Endothelial cell of umbilical vein (primary cell): ENCODE measurements at regions not wholly inside any gene's neighbourhood (a gene's known extent, or its start where the extent isn't known, plus 50 kb on each side); places are given as distances from the start of the nearest gene placed in this dataset.

Experiments used
- BruUV-seq: library from RNA; stranded (reverse); fragments of 400-500 nt; replicated peaks from 2 replicates; lab custom pipeline; 2021; lab: Mats Ljungman, UMichigan
- CTCF ChIA-PET: fragments of 300-600, 350-600 bp; sonication (Branson Sonifier 250); formaldehyde crosslinking; loops from one replicate; lab custom pipeline; 2021; ENCODE audit warnings: antibody characterized with exemption, inconsistent platforms; lab: Charles Lee
- POLR2A ChIA-PET: fragments of 300-600, 350-600 bp; sonication (Branson Sonifier 250); formaldehyde crosslinking; loops from one replicate; lab custom pipeline; 2021; ENCODE audit warnings: antibody characterized with exemption, inconsistent platforms; lab: Charles Lee
- DNase-seq: peaks from one replicate; pipeline ENCODE4 v3.0.0-alpha.2; 2011; ENCODE audit warnings: low read depth, low spot score
- FAIRE-seq: peaks from 2 replicates; lab custom pipeline; 2011; peaks lifted over from hg19 to GRCh38; lab: Jason Lieb, UNC
- H2AFZ ChIP-seq: 2 replicates; pipeline ENCODE4 v1.6.0; 2012; ENCODE audit warnings: low read depth, low read length, control low read depth, inconsistent platforms
- H3K27ac ChIP-seq: 2 replicates; pipeline ENCODE4 v1.5.1; 2011; ENCODE audit warnings: low read depth, mild to moderate bottlenecking, control low read depth, low read length, moderate library complexity; ENCODE audit not compliant: insufficient read depth
- H3K27me3 ChIP-seq, 2 experiments: 2 replicates each; pipeline versions ENCODE4 v1.6.0 to v1.6.1; 2011; ENCODE audit warnings: low read length in 2 of 2, mixed read lengths in 1 of 2; ENCODE audit not compliant: control insufficient read depth in 2 of 2, insufficient read depth in 2 of 2
- H3K36me3 ChIP-seq, 2 experiments: 2 replicates in 1 of 2; 3 replicates in 1 of 2; pipeline ENCODE4 v1.5.1; 2011; ENCODE audit warnings: low read length in 2 of 2, mild to moderate bottlenecking in 1 of 2, moderate library complexity in 1 of 2; ENCODE audit not compliant: control insufficient read depth in 2 of 2, insufficient read depth in 2 of 2; ENCODE audit errors: extremely low read depth in 1 of 2
- H3K4me1 ChIP-seq: 3 replicates; pipeline ENCODE4 v1.5.1; 2011; ENCODE audit warnings: mild to moderate bottlenecking, low read length; ENCODE audit not compliant: control insufficient read depth, insufficient read depth; ENCODE audit errors: extremely low read depth
- H3K4me2 ChIP-seq: 2 replicates; pipeline ENCODE4 v1.6.1; 2011; ENCODE audit warnings: low read length, control low read depth, mixed read lengths; ENCODE audit not compliant: insufficient read depth
- H3K4me3 ChIP-seq, 3 experiments: fragments of 200-600 bp in 1 of 3; sonication (generic), shearing (Covaris generic) in 1 of 3; replicated peaks in 1 of 3; 2 replicates each; pipeline ENCODE4 v1.5.1; 2011 to 2016; ENCODE audit warnings: control low read depth in 3 of 3, low read length in 3 of 3, mild to moderate bottlenecking in 2 of 3, inconsistent platforms in 1 of 3, low read depth in 1 of 3, moderate library complexity in 1 of 3; ENCODE audit not compliant: insufficient read depth in 1 of 3
- H3K79me2 ChIP-seq: 2 replicates; pipeline ENCODE4 v1.6.0; 2012; ENCODE audit warnings: low read length, inconsistent platforms; ENCODE audit not compliant: control insufficient read depth, insufficient read depth
- H3K9ac ChIP-seq: replicated peaks from 2 replicates; pipeline ENCODE3; 2011; ENCODE audit warnings: low read length, control low read depth; ENCODE audit not compliant: insufficient read depth; ENCODE audit errors: extremely low read depth
- H3K9me1 ChIP-seq: replicated peaks from 3 replicates; pipeline ENCODE4 v1.6.0; 2011; ENCODE audit warnings: mild to moderate bottlenecking, low read length; ENCODE audit not compliant: control insufficient read depth, insufficient read depth; ENCODE audit errors: extremely low read depth
- H3K9me3 ChIP-seq: replicated peaks from 2 replicates; pipeline ENCODE4 v1.5.1; 2012; ENCODE audit warnings: low read length, inconsistent platforms; ENCODE audit not compliant: control insufficient read depth, insufficient read depth
- H4K20me1 ChIP-seq: replicated peaks from 2 replicates; pipeline ENCODE3; 2011; ENCODE audit warnings: mild to moderate bottlenecking, low read length; ENCODE audit not compliant: control insufficient read depth, insufficient read depth; ENCODE audit errors: extremely low read depth
- EZH2 ChIP-seq: IDR thresholded peaks from 2 replicates; pipeline ENCODE4 v1.6.1; 2012; ENCODE audit warnings: borderline replicate concordance, low read depth, mild to moderate bottlenecking, moderate library complexity, low read length, inconsistent platforms; ENCODE audit not compliant: severe bottlenecking
- FOS ChIP-seq: IDR thresholded peaks from 2 replicates; pipeline ENCODE4 v1.6.1; 2011; ENCODE audit warnings: mild to moderate bottlenecking, low read length, moderate library complexity, borderline replicate concordance; ENCODE audit not compliant: insufficient read depth
- GATA2 ChIP-seq: IDR thresholded peaks from 2 replicates; pipeline ENCODE4 v1.7.0; 2011; ENCODE audit warnings: low read depth, mild to moderate bottlenecking, moderate library complexity, mixed read lengths, low read length; ENCODE audit not compliant: insufficient read length, insufficient read depth
- JUN ChIP-seq: IDR thresholded peaks from 2 replicates; pipeline ENCODE4 v1.6.1; 2011; ENCODE audit warnings: borderline replicate concordance, low read depth; ENCODE audit not compliant: insufficient read length, insufficient read depth
- MAX ChIP-seq: IDR thresholded peaks from 2 replicates; pipeline ENCODE4 v1.6.1; 2011; ENCODE audit not compliant: insufficient read depth, insufficient read length
- MYC ChIP-seq: IDR thresholded peaks from one replicate; pipeline ENCODE4 v1.6.1; 2011; ENCODE audit warnings: mild to moderate bottlenecking, low read depth, low read length
- POLR2A ChIP-seq: IDR thresholded peaks from 2 replicates; pipeline ENCODE4 v1.6.1; 2012; ENCODE audit warnings: low read depth, mild to moderate bottlenecking, control low read depth, low read length
- POLR2AphosphoS5 ChIP-seq: IDR thresholded peaks from 2 replicates; pipeline ENCODE4 v1.6.1; 2012; ENCODE audit warnings: low read depth, mild to moderate bottlenecking, control low read depth, low read length, moderate library complexity; ENCODE audit not compliant: insufficient read depth
- dilution Hi-C: fragments of 300-500 bp; cut with MboI; formaldehyde crosslinking; loops from one replicate; pipeline ENCODE4 v1.15.0; 2019; ENCODE audit warnings: low sequenced_read_pairs; ENCODE audit not compliant: extremely low pct_ligation_motif_present
- intact Hi-C: fragments of 100-400 bp; cut with micrococcal nuclease; formaldehyde crosslinking; loops from one replicate; pipeline ENCODE4 v1.10.0; 2022
- TF ChIP-seq, protein P1 (sequence below), 2 donors: IDR thresholded peaks; 1 replicate in 1 of 2; 2 replicates in 1 of 2; pipeline ENCODE4 v1.5.1; 2011; ENCODE audit warnings: low read length in 2 of 2, mild to moderate bottlenecking in 2 of 2, moderate library complexity in 2 of 2, control low read depth in 1 of 2, inconsistent platforms in 1 of 2, low read depth in 1 of 2; ENCODE audit not compliant: insufficient read depth in 1 of 2; ENCODE audit errors: extremely low read depth in 1 of 2

GRCh38 chr2:211117026-211117425 lies 560.6 kb downstream of the CPS1 start:
- Histone ChIP-seq H3K9ac (no peak overlapping the region), H2AFZ (no peak overlapping the region), H3K36me3 (no peaks in the 10 kb centered on the region), H3K4me2 (peak overlapping the region; percentile 29), H3K4me3 (no peak overlapping the region), H3K9me3 (no peaks in the 10 kb centered on the region), H3K79me2 (no peaks in the 10 kb centered on the region), H3K9me1 (no peaks in the 10 kb centered on the region), H4K20me1 (no peaks in the 10 kb centered on the region), H3K27me3 (no peaks in the 10 kb centered on the region), H3K4me1 (no peaks in the 10 kb centered on the region), H3K27ac (no peak overlapping the region)
- TF ChIP-seq, protein P1, sequence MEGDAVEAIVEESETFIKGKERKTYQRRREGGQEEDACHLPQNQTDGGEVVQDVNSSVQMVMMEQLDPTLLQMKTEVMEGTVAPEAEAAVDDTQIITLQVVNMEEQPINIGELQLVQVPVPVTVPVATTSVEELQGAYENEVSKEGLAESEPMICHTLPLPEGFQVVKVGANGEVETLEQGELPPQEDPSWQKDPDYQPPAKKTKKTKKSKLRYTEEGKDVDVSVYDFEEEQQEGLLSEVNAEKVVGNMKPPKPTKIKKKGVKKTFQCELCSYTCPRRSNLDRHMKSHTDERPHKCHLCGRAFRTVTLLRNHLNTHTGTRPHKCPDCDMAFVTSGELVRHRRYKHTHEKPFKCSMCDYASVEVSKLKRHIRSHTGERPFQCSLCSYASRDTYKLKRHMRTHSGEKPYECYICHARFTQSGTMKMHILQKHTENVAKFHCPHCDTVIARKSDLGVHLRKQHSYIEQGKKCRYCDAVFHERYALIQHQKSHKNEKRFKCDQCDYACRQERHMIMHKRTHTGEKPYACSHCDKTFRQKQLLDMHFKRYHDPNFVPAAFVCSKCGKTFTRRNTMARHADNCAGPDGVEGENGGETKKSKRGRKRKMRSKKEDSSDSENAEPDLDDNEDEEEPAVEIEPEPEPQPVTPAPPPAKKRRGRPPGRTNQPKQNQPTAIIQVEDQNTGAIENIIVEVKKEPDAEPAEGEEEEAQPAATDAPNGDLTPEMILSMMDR (IDR thresholded peaks at IDR 0.05; ENCODE audit: extremely low read depth in 1 of 2, insufficient read depth in 1 of 2, low read depth in 1 of 2, low read length in 2 of 2): no peak
- TF ChIP-seq MAX (no peak), POLR2A (no peak), EZH2 (no peak), GATA2 (no peak), MYC (no peak), FOS (no peak), JUN (no peak), POLR2AphosphoS5 (no peak)
- ChIA-PET POLR2A (no interaction called here), CTCF (interaction anchor here (1.3 to 1.6 kb wide), 2 partner anchors 10 to 41 kb away, joined by 3 to 6 read pairs; no protein-coding TSS in a partner anchor)
- DNase-seq: no peak
- FAIRE-seq: no peak
- BruUV-seq: no TSS peak
- dilution Hi-C loops (no loop called here), intact Hi-C loops (no loop called here)
